GM13977 (cell line): ENCODE measurements at regions not wholly inside any gene's neighbourhood (a gene's known extent, or its start where the extent isn't known, plus 50 kb on each side); places are given as distances from the start of the nearest gene placed in this dataset.

Experiments used
- DNase-seq: peaks from one replicate; pipeline ENCODE4 v3.0.0; 2012; ENCODE audit warnings: low spot score
- in situ Hi-C: fragments of 300-500 bp; cut with MboI; formaldehyde crosslinking; loops from one replicate; pipeline ENCODE4 v1.12.0; 2022; ENCODE audit warnings: low sequenced_read_pairs, low pct_unique_long_range_greater_than_20kb, mixed read lengths, inconsistent platforms; ENCODE audit not compliant: unreplicated experiment
- TF ChIP-seq, protein P1 (sequence below): IDR thresholded peaks from 2 replicates; pipeline ENCODE4 v1.5.1; 2012; ENCODE audit warnings: mild to moderate bottlenecking, control low read depth; ENCODE audit not compliant: insufficient read depth; ENCODE audit errors: extremely low read depth, missing control alignments

DNA sequence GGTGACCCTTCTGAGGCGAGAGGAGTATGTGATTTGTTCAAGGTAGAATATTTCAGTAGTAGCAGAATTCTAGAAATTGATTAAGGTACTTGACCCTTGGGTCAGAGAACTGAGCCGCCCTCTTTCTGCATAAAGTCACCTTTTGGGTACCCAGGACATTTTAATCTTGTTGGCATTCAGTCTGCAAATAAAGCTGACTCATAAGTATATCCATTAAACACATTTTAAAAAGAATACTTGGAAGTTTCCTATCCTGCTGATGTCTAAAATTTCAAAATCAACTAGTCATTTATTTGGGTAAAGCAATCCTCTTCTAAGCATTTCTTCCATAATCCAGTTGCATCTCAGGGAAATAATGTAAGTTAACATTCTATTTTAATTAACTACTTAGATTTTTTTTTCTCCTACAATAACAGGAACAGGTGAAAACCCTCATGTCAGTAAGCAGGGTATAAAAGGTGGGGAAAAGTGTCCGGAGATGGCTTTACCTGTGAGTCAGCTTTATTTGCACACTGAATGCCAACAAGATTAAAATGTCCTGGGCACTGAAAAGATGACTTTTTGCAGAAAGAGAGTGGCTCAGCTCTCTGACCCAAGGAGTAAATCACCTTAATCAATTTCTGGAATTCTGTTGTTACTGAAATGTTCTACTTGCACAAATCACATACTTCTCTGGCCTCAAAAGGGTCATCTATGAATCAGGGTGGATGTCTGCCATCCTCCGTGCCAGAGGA is 78.7 kb upstream of the ITGA6 start:
- no peak for DNase-seq
- TF ChIP-seq, protein P1, sequence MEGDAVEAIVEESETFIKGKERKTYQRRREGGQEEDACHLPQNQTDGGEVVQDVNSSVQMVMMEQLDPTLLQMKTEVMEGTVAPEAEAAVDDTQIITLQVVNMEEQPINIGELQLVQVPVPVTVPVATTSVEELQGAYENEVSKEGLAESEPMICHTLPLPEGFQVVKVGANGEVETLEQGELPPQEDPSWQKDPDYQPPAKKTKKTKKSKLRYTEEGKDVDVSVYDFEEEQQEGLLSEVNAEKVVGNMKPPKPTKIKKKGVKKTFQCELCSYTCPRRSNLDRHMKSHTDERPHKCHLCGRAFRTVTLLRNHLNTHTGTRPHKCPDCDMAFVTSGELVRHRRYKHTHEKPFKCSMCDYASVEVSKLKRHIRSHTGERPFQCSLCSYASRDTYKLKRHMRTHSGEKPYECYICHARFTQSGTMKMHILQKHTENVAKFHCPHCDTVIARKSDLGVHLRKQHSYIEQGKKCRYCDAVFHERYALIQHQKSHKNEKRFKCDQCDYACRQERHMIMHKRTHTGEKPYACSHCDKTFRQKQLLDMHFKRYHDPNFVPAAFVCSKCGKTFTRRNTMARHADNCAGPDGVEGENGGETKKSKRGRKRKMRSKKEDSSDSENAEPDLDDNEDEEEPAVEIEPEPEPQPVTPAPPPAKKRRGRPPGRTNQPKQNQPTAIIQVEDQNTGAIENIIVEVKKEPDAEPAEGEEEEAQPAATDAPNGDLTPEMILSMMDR: no peak
- in situ Hi-C loops: no loop called here

DNA sequence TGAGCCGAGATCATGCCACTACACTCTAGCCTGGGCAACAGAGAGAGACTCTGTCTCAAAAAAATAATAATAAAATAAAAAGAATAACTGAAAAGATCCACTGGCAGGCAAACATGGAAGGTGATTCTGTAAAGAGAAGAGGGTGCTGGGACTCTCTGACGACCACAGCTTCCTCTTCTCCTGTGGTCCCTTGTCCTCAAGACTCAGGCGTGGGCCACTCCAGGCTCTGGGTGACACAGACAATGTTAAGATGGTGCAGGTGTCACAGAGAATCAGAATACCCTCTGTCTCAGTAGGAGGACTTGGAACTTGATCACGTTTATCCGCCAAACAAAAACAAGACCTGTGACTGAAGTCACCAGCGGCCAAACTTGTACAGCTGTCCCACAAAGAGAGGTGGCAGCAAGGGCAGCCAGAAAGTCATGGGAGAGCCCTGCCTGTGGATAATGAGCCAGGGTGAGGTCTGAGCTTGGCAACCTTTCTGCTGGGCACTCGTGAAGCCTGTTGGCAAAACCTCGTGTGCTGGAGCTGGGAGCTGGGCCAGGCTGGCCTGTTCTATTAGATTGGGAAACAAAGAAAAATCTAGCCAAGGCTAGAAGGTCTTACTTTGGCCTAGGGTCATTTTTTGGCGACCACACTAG is 76.4 kb upstream of the ITGA6 start:
- TF ChIP-seq, protein P1: no peak
- in situ Hi-C loops: no loop called here
- DNase-seq: no peak

DNA sequence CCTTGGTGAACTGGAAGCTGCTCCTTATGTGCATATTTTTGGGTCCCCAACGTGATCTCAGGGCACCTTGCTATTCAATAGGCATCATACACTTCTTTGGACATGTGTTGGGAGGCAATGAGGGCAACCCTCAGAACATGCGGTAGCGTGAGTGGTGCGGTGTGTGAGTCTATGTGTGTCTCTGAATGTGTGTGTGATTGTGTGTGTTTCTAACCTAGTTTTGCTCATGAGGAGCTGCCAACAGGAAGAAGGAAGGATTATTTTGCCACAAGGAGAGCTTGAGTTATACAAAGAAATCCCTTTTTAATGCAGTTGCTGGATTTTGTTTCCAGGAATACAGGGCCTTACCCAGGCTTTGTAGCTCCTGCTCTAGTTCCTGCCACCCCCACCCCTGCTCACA is 75.8 kb upstream of the ITGA6 start:
- TF ChIP-seq, protein P1: no peak
- in situ Hi-C loops: no loop called here
- DNase-seq: no peak

DNA sequence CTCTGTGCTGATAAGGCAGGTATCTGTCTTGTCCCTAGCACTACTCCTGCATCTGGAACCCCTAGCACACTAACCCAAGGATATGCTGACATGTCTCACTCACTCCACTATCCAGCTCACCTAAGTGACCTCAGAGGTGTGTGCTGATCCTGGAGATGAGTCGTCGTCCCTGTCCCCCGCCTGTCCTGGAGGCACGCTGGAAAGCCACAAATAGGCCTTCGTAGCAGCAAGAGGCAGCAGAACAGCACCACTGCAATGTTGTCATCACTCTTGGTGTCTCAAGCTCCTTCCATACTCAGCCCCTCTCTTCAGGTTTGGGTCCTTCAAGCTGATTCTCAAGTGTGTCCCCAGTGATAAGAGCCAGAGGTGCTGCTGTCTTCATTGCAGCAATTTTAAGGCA is 73.0 kb upstream of the ITGA6 start:
- in situ Hi-C loops: no loop called here
- TF ChIP-seq, protein P1: no peak
- DNase-seq: no peak

DNA sequence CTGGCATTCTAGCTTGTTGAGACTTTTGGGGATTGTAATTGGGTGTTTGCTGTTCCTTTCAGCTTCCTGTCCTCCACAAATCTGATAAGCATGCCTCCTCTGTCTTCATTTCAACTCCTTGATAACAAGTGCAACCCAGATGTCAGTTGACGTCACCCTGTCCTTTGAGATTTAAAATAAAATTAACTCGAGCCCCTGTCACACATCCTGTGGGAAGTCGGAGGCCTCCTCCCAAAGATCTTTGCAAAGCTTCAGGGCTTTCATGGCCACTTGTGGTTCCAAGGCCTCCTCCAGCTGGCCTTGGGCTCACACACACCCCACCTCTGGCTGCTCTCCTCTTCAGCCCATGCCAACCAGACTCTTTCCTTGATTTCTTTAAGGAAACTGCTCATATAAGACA is 69.9 kb upstream of the ITGA6 start:
- DNase-seq: no peak
- TF ChIP-seq, protein P1: no peak
- in situ Hi-C loops: no loop called here

DNA sequence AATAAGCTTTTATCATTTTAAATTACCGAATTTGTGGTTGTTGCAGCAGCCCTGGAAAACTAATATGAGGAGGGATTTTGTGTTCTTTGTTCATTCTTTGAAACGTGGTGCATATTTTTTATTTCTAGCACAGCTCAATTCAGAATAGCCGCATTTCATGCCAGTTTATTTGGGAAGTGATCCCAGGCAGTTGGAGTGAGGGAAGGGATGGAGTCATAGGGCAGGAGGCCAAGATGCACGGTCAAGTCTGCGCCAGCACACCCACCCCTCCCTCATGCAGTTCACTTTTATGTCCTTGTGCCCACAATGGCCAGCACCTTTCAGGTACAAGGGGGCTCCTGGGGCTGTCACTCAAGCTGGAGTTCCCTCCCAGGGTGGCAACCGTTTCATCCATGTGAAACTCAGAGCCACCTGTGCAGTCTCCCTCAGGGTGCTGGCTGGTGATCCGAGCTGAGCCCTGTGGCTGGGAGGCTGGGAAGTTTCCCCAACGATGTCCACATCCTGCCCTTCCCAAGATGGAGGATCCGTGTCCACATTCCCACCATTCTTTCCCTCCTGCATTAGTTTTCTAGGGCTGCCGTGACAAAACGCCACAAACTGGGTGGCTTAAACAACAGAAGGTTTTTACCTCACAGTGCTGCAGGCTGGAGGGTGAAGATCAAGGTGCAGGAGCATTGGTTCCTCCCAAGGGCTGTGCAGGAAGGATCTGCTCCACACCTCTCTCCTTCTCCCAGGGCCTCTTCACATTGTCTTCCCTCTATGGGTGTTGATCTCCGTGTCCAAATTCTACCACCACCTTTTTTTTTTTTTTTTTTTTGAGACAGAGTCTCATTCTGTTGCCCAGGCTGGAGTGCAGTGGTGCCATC is 68.5 kb upstream of the ITGA6 start:
- TF ChIP-seq, protein P1: no peak
- in situ Hi-C loops: no loop called here
- no peak for DNase-seq
